ENCODE measurements at regions not wholly inside any gene's neighbourhood (a gene's known extent, or its start where the extent isn't known, plus 50 kb on each side); places are given as distances from the start of the nearest gene placed in this dataset.

DNA sequence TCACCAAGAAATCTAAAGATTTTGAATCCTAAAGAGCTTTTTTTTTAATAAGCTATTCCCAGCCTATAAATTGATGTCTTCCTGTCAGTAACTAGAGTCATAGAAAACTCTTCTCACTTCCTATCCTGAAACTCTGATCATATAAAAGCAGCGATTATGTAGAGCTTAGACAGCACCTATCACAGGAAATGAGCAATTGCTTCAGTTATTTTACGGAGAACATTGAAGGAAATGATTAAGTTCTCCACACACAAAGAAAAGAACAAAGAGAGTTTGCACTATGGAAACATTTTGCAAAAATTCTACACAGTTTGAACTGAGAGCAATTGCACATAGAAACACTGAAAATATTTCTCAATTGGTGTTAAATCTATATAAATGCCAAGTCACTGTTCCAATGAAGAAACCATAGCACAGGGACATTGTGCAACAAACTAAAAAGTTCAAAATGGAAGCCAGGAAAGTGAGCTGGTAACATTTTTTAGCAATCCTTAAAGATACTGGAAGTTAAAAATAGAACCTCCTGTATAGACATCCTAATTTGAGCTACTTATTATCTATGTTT is 291.5 kb upstream of the ARHGEF26 start:
- no peaks in the 10 kb centered on the region for H3K27me3 ChIP-seq (ENCODE audit: control insufficient read depth in 2 of 2, insufficient read depth in 2 of 2, low read length in 2 of 2)
- intact Hi-C loops (cut with micrococcal nuclease): no loop called here
- no peak overlapping the region for H3K4me3 ChIP-seq (ENCODE audit: low read length)
- H3K4me1 ChIP-seq (ENCODE audit: control insufficient read depth in 2 of 2, insufficient read depth in 2 of 2, low read length in 2 of 2): no peaks in the 10 kb centered on the region
- DNase-seq: no peak
- Mint-ChIP-seq H3K4me3 (no peak overlapping the region), H3K9me3 (peaks cover 0 to 21% (median 3%) of the 10 kb centered on the region in 11 donors), H3K27me3 (peaks cover 0 to 18% (median 11%) of the 10 kb centered on the region in 5 donors), H3K36me3 (peaks cover 0 to 9% (median 0%) of the 10 kb centered on the region in 5 donors), H3K4me1 (peaks cover 0 to 8% (median 0%) of the 10 kb centered on the region in 7 donors), H3K27ac (no peak overlapping the region)
- ChIA-PET CTCF (no interaction called here), POLR2A (no interaction called here)
- no peaks in the 10 kb centered on the region for H3K9me3 ChIP-seq (ENCODE audit: control insufficient read depth in 2 of 3, low read length in 3 of 3)
- H3K36me3 ChIP-seq (ENCODE audit: control insufficient read depth in 2 of 3, insufficient read depth in 3 of 3, low read length in 3 of 3): no peaks in the 10 kb centered on the region
- no peak for ATAC-seq
- no peak overlapping the region for H3K27ac ChIP-seq (ENCODE audit: low read depth, low read length)

DNA sequence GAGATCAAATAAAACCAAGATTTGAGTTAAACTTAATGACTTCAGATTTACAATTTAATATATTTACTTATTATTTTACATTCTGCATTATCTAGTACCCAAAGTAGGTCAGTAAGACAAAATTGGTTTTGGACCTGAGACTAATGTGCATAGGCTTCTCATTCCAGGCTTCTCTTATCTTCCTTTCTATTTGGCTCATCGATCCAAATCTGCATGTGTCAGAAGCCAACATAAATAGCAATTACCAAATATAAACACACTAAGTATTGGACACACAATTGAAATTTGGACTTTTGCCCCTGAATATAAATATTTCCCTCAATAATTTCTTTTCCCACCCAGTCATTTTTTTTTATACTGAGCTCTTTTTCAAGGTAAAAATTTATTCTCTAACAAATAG is 290.6 kb upstream of the ARHGEF26 start:
- Histone ChIP-seq H3K4me1 (ENCODE audit: control insufficient read depth in 2 of 2, insufficient read depth in 2 of 2, low read length in 2 of 2) (no peaks in the 10 kb centered on the region), H3K36me3 (ENCODE audit: control insufficient read depth in 2 of 3, insufficient read depth in 3 of 3, low read length in 3 of 3) (no peaks in the 10 kb centered on the region), H3K9me3 (ENCODE audit: control insufficient read depth in 2 of 3, low read length in 3 of 3) (no peaks in the 10 kb centered on the region), H3K27ac (ENCODE audit: low read depth, low read length) (no peak overlapping the region), H3K4me3 (ENCODE audit: low read length) (no peak overlapping the region), H3K27me3 (ENCODE audit: control insufficient read depth in 2 of 2, insufficient read depth in 2 of 2, low read length in 2 of 2) (no peaks in the 10 kb centered on the region)
- Mint-ChIP-seq H3K4me3 (no peak overlapping the region), H3K9me3 (peaks cover 0 to 17% (median under 1%) of the 10 kb centered on the region in 11 donors), H3K4me1 (peaks cover 0 to 8% (median 0%) of the 10 kb centered on the region in 7 donors), H3K27ac (no peak overlapping the region), H3K27me3 (peaks cover 0 to 15% (median 11%) of the 10 kb centered on the region in 5 donors), H3K36me3 (peaks cover 0 to 6% (median 0%) of the 10 kb centered on the region in 5 donors)
- DNase-seq (no peak), ATAC-seq (no peak)
- intact Hi-C loops (cut with micrococcal nuclease): no loop called here
- POLR2A ChIA-PET: no interaction called here
- CTCF ChIA-PET: no interaction called here

DNA sequence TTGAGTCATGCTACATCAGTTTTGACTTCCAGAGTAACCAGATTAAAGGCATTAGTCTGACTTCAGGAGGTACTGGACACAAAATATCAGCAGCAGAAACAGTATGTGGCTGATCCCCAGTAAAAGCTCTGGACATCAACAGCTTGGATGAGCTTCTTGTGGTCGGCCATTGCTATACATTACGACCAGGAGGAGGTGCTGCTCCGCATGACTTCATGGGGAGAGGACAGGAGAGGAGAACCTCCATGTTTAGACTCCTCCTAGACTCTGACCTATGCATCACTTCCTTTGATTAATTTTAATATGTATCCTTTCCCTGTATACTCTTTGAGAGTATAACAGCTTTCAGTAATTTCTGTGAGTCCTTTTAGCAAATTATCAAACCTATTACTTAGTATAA is 285.6 kb upstream of the ARHGEF26 start:
- DNase-seq (no peak), ATAC-seq (no peak)
- Mint-ChIP-seq H3K27ac (no peak overlapping the region), H3K9me3 (peaks cover 0 to 3% (median 0%) of the 10 kb centered on the region in 11 donors), H3K36me3 (no peaks in the 10 kb centered on the region), H3K27me3 (peaks cover 2 to 19% (median 5%) of the 10 kb centered on the region in 5 donors), H3K4me1 (no peaks in the 10 kb centered on the region), H3K4me3 (no peak overlapping the region)
- intact Hi-C loops (cut with micrococcal nuclease): no loop called here
- H3K9me3 ChIP-seq (ENCODE audit: control insufficient read depth in 2 of 3, low read length in 3 of 3): no peaks in the 10 kb centered on the region
- ChIA-PET POLR2A (no interaction called here), CTCF (no interaction called here)
- no peak overlapping the region for H3K27ac ChIP-seq (ENCODE audit: low read depth, low read length)
- H3K4me1 ChIP-seq (ENCODE audit: control insufficient read depth in 2 of 2, insufficient read depth in 2 of 2, low read length in 2 of 2): no peaks in the 10 kb centered on the region
- H3K27me3 ChIP-seq (ENCODE audit: control insufficient read depth in 2 of 2, insufficient read depth in 2 of 2, low read length in 2 of 2): no peaks in the 10 kb centered on the region
- H3K36me3 ChIP-seq (ENCODE audit: control insufficient read depth in 2 of 3, insufficient read depth in 3 of 3, low read length in 3 of 3): no peaks in the 10 kb centered on the region
- no peak overlapping the region for H3K4me3 ChIP-seq (ENCODE audit: low read length)

DNA sequence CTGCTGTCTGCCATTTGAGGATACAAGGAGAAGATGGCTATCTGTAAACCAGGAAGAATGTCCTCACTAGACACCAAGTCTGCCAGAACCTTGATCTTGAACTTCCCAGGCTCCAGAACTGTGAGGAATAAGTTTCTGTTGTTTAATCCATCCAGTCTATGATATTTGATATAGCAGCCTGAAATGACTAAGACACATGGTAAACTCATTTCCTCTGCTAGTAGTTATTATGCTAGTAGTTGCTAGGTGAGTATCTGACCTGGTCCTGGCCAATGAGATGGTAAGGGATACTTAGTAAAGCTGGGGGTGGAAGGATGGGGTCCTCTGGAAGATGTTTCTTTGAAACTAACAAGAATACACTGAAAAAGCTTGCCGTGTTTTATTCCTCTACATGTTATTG is 280.7 kb upstream of the ARHGEF26 start:
- DNase-seq (no peak), ATAC-seq (no peak)
- POLR2A ChIA-PET: no interaction called here
- no peaks in the 10 kb centered on the region for H3K36me3 ChIP-seq (ENCODE audit: control insufficient read depth in 2 of 3, insufficient read depth in 3 of 3, low read length in 3 of 3)
- H3K9me3 ChIP-seq (ENCODE audit: control insufficient read depth in 2 of 3, low read length in 3 of 3): no peaks in the 10 kb centered on the region
- H3K27ac Mint-ChIP-seq: no peak overlapping the region
- H3K4me1 Mint-ChIP-seq: peaks cover 0 to 1% (median 0%) of the 10 kb centered on the region in 7 donors
- H3K4me3 Mint-ChIP-seq: no peak overlapping the region
- intact Hi-C loops (cut with micrococcal nuclease): no loop called here
- CTCF ChIA-PET: no interaction called here
- no peak overlapping the region for H3K27ac ChIP-seq (ENCODE audit: low read depth, low read length)
- H3K27me3 Mint-ChIP-seq: peaks cover 2 to 19% (median 5%) of the 10 kb centered on the region in 5 donors
- H3K4me3 ChIP-seq (ENCODE audit: low read length): no peak overlapping the region
- no peaks in the 10 kb centered on the region for H3K36me3 Mint-ChIP-seq
- peaks cover 0 to 8% (median 2%) of the 10 kb centered on the region in 11 donors for H3K9me3 Mint-ChIP-seq
- H3K27me3 ChIP-seq (ENCODE audit: control insufficient read depth in 2 of 2, insufficient read depth in 2 of 2, low read length in 2 of 2): no peaks in the 10 kb centered on the region
- no peaks in the 10 kb centered on the region for H3K4me1 ChIP-seq (ENCODE audit: control insufficient read depth in 2 of 2, insufficient read depth in 2 of 2, low read length in 2 of 2)

DNA sequence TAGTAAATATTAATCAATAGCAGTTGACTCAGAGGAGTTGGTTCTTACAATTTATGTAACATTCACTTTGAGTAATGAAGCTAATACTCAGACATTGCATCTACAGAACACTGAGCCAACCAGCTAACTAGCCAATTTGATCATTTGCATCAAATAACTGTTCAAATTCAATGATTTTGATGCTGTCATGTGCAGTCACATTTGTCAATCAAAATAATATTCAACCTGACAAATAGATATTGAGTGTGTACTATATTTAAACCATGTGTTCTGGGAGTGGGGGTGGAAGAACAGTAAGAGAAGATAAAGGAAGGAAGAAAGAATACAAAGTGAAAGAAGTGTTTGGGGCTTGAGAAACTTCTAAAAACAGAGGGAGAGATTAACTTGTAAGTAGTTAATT is 277.2 kb upstream of the ARHGEF26 start:
- Mint-ChIP-seq H3K27ac (no peak overlapping the region), H3K4me1 (peaks cover 0 to 1% (median 0%) of the 10 kb centered on the region in 7 donors), H3K36me3 (no peaks in the 10 kb centered on the region), H3K4me3 (no peak overlapping the region), H3K9me3 (peaks cover 0 to 8% (median 2%) of the 10 kb centered on the region in 11 donors), H3K27me3 (peaks cover 0 to 11% (median 2%) of the 10 kb centered on the region in 5 donors)
- DNase-seq (no peak), ATAC-seq (no peak)
- intact Hi-C loops (cut with micrococcal nuclease): loop anchor here in 1 of 2 donors (1.0 kb wide), 1 partner anchor 8 kb away; no protein-coding TSS in a partner anchor
- CTCF ChIA-PET: no interaction called here
- POLR2A ChIA-PET: no interaction called here
- Histone ChIP-seq H3K36me3 (ENCODE audit: control insufficient read depth in 2 of 3, insufficient read depth in 3 of 3, low read length in 3 of 3) (no peaks in the 10 kb centered on the region), H3K4me1 (ENCODE audit: control insufficient read depth in 2 of 2, insufficient read depth in 2 of 2, low read length in 2 of 2) (no peaks in the 10 kb centered on the region), H3K27me3 (ENCODE audit: control insufficient read depth in 2 of 2, insufficient read depth in 2 of 2, low read length in 2 of 2) (no peaks in the 10 kb centered on the region), H3K4me3 (ENCODE audit: low read length) (no peak overlapping the region), H3K9me3 (ENCODE audit: control insufficient read depth in 2 of 3, low read length in 3 of 3) (no peaks in the 10 kb centered on the region), H3K27ac (ENCODE audit: low read depth, low read length) (no peak overlapping the region)

DNA sequence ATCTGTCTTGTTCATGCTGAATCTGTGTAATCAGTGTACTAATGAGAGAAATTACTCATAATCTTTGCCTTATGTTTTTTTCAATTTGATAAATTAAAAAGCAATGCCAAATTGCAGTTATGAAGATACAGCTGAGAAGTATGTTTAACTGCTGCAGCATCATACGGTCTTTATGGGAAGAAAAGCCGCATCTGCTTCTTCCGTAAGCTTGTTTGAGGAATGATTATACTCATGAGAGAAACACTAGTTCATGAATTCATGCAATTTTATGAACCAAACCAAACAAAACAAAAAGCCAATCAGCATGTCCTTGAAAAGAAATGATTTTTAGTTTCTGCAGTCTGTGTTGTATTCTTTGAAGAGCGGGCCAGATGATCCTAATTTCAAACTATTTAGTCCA is 275.9 kb upstream of the ARHGEF26 start:
- intact Hi-C loops (cut with micrococcal nuclease): no loop called here
- H3K4me1 ChIP-seq (ENCODE audit: control insufficient read depth in 2 of 2, insufficient read depth in 2 of 2, low read length in 2 of 2): no peaks in the 10 kb centered on the region
- POLR2A ChIA-PET: no interaction called here
- CTCF ChIA-PET: no interaction called here
- no peak overlapping the region for H3K27ac ChIP-seq (ENCODE audit: low read depth, low read length)
- Mint-ChIP-seq H3K4me1 (peaks cover 0 to 1% (median 0%) of the 10 kb centered on the region in 7 donors), H3K4me3 (no peak overlapping the region), H3K27ac (no peak overlapping the region), H3K9me3 (peaks cover 0 to 7% (median under 1%) of the 10 kb centered on the region in 11 donors), H3K36me3 (no peaks in the 10 kb centered on the region), H3K27me3 (peaks cover 0 to 11% (median 2%) of the 10 kb centered on the region in 5 donors)
- no peaks in the 10 kb centered on the region for H3K27me3 ChIP-seq (ENCODE audit: control insufficient read depth in 2 of 2, insufficient read depth in 2 of 2, low read length in 2 of 2)
- H3K9me3 ChIP-seq (ENCODE audit: control insufficient read depth in 2 of 3, low read length in 3 of 3): no peaks in the 10 kb centered on the region
- H3K4me3 ChIP-seq (ENCODE audit: low read length): no peak overlapping the region
- no peaks in the 10 kb centered on the region for H3K36me3 ChIP-seq (ENCODE audit: control insufficient read depth in 2 of 3, insufficient read depth in 3 of 3, low read length in 3 of 3)
- ATAC-seq (no peak), DNase-seq (no peak)

DNA sequence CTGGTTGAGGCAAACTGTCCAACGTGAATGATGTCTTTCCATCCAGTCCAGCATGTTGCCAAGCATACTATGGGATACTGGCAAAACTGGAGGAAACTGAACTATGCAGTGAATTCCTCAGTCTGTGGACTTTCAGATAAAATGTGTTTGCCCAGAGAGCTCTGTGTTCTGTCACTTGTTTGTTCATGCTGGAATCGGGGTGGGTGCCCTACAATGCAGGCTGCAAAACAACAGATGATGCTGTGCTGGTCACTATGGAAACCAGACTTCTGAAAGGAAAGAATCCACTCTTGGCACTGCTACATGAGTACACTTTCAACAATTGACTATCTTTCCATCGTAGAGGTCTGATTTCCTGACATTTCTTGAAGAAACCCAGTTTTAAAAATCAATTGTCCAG is 272.5 kb upstream of the ARHGEF26 start:
- Mint-ChIP-seq H3K4me3 (no peak overlapping the region), H3K9me3 (no peaks in the 10 kb centered on the region), H3K4me1 (peaks cover 0 to 1% (median 0%) of the 10 kb centered on the region in 7 donors), H3K27ac (no peak overlapping the region), H3K27me3 (peaks cover 2 to 9% (median 5%) of the 10 kb centered on the region in 5 donors), H3K36me3 (no peaks in the 10 kb centered on the region)
- H3K27ac ChIP-seq (ENCODE audit: low read depth, low read length): no peak overlapping the region
- intact Hi-C loops (cut with micrococcal nuclease): no loop called here
- DNase-seq (no peak), ATAC-seq (no peak)
- POLR2A ChIA-PET: no interaction called here
- CTCF ChIA-PET: no interaction called here
- H3K4me3 ChIP-seq (ENCODE audit: low read length): no peak overlapping the region
- H3K27me3 ChIP-seq (ENCODE audit: control insufficient read depth in 2 of 2, insufficient read depth in 2 of 2, low read length in 2 of 2): no peaks in the 10 kb centered on the region
- H3K9me3 ChIP-seq (ENCODE audit: control insufficient read depth in 2 of 3, low read length in 3 of 3): no peaks in the 10 kb centered on the region
- no peaks in the 10 kb centered on the region for H3K36me3 ChIP-seq (ENCODE audit: control insufficient read depth in 2 of 3, insufficient read depth in 3 of 3, low read length in 3 of 3)
- no peaks in the 10 kb centered on the region for H3K4me1 ChIP-seq (ENCODE audit: control insufficient read depth in 2 of 2, insufficient read depth in 2 of 2, low read length in 2 of 2)
